GM18502 (cell line): ENCODE measurements at regions not wholly inside any gene's neighbourhood (a gene's known extent, or its start where the extent isn't known, plus 50 kb on each side); places are given as distances from the start of the nearest gene placed in this dataset.
"Not testable (repeated sequence)": the region's sequence is repeated elsewhere in the genome, so short reads cannot be mapped to it uniquely, and the experiment has no call there.

Experiments
- ATAC-seq: cut with Tn5 transposase; IDR thresholded peaks from one replicate; pipeline ENCODE4 v1.9.1; 2021; ENCODE audit warnings: mild to moderate bottlenecking; ENCODE audit not compliant: unreplicated experiment, poor library complexity

GRCh38 chr2:53403792-53404413, 363.7 kb upstream of the CHAC2 start:
- peak; percentile 81 for ATAC-seq

- ATAC-seq, result no peak
Observed at GRCh38 chr2:53397085-53397484, 370.5 kb upstream of the CHAC2 start.

GRCh38 chr2:53381271-53381670, 386.3 kb upstream of the CHAC2 start:
- ATAC-seq, result no peak

GRCh38 chr2:53379547-53379946, 388.1 kb upstream of the CHAC2 start:
- ATAC-seq, result no peak

- no peak for ATAC-seq
Observed at GRCh38 chr2:53378791-53379190, 388.8 kb upstream of the CHAC2 start.

GRCh38 chr2:53373126-53373525, 394.5 kb upstream of the CHAC2 start:
- ATAC-seq, result no peak

- ATAC-seq, result no peak
Observed at GRCh38 chr2:53366543-53366942, 401.1 kb upstream of the CHAC2 start.

GRCh38 chr2:53362934-53363333, 404.7 kb upstream of the CHAC2 start:
- no peak for ATAC-seq

GRCh38 chr2:53356291-53356905, 411.2 kb upstream of the CHAC2 start:
- no peak for ATAC-seq

GRCh38 chr2:53353135-53354114, 414.2 kb upstream of the CHAC2 start:
- ATAC-seq, result no peak

- ATAC-seq, result no peak
Observed at GRCh38 chr2:53347269-53347668, 420.3 kb upstream of the CHAC2 start.

- no peak for ATAC-seq
Observed at GRCh38 chr2:53342248-53342647, 425.4 kb upstream of the CHAC2 start.

GRCh38 chr2:53334610-53335009, 433.0 kb upstream of the CHAC2 start:
- no peak for ATAC-seq

GRCh38 chr2:53331667-53332066, 435.9 kb upstream of the CHAC2 start:
- no peak for ATAC-seq

- no peak for ATAC-seq
Observed at GRCh38 chr2:53317861-53318260, 449.7 kb upstream of the CHAC2 start.

GRCh38 chr2:53315149-53315548, 452.5 kb upstream of the CHAC2 start:
- no peak for ATAC-seq

GRCh38 chr2:53314718-53315117, 452.9 kb upstream of the CHAC2 start:
- ATAC-seq, result no peak

- ATAC-seq, result not testable (repeated sequence)
Observed at GRCh38 chr2:53313644-53314043, 454.0 kb upstream of the CHAC2 start.

- no peak for ATAC-seq
Observed at GRCh38 chr2:53312721-53313120, 454.9 kb upstream of the CHAC2 start.

- no peak for ATAC-seq
Observed at GRCh38 chr2:53312181-53312580, 455.4 kb upstream of the CHAC2 start.

- no peak for ATAC-seq
Observed at GRCh38 chr2:53303012-53303578, 464.5 kb upstream of the CHAC2 start.
